ENCODE measurements at regions not wholly inside any gene's neighbourhood (a gene's known extent, or its start where the extent isn't known, plus 50 kb on each side); places are given as distances from the start of the nearest gene placed in this dataset.

- DNase-seq, result no peak
- Mint-ChIP-seq H3K9me3 (peaks cover 14% of the 10 kb centered on the region), H3K4me3 (no peak overlapping the region), H3K36me3 (ENCODE audit: low read depth) (no peaks in the 10 kb centered on the region), H3K27ac (no peak overlapping the region), H3K27me3 (ENCODE audit: low read depth, poor library complexity) (peaks cover 7% of the 10 kb centered on the region), H3K4me1 (no peaks in the 10 kb centered on the region)
- TF ChIP-seq CTCF (IDR thresholded peaks at IDR 0.05), result no peak
Observed at GRCh38 chr6:114558153-114558552, 215.3 kb upstream of the HS3ST5 start.

DNA sequence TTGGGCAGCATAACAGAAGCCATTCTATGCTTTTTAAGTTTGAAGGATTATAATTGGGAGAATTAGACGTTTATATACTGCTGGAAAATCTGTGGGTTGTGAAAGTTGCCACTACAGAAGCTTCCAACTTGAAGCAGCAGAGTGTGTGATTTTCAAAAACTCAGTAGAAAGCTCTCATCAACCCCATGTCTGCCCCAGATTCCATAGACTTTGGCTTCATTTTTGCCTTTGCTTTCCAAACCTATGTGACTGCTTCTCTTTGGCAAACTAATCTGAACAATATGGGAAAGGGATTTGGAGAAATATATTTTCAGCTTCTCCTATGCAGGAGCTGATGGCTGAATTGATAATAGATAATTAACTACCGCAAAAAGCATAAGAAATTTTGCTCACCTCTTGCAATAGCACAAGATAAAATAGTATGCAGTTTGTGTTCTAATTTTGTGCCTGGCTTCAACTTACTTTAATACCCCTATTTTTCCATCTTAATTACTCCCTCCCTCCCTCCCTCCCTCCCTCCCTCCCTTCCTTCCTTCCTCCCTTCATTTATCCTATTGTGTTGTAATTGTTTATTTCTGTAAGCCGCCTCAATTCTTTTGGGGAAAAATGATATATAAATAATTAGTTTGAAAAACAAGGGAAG, 214.1 kb upstream of the HS3ST5 start:
- no peak for DNase-seq
- no peak for TF ChIP-seq CTCF (IDR thresholded peaks at IDR 0.05)
- peaks cover 4% of the 10 kb centered on the region for H3K27me3 Mint-ChIP-seq (ENCODE audit: low read depth, poor library complexity)
- no peaks in the 10 kb centered on the region for H3K36me3 Mint-ChIP-seq (ENCODE audit: low read depth)
- H3K9me3 Mint-ChIP-seq, result peaks cover 14% of the 10 kb centered on the region
- no peak overlapping the region for H3K27ac Mint-ChIP-seq
- no peak overlapping the region for H3K4me3 Mint-ChIP-seq
- no peaks in the 10 kb centered on the region for H3K4me1 Mint-ChIP-seq

DNA sequence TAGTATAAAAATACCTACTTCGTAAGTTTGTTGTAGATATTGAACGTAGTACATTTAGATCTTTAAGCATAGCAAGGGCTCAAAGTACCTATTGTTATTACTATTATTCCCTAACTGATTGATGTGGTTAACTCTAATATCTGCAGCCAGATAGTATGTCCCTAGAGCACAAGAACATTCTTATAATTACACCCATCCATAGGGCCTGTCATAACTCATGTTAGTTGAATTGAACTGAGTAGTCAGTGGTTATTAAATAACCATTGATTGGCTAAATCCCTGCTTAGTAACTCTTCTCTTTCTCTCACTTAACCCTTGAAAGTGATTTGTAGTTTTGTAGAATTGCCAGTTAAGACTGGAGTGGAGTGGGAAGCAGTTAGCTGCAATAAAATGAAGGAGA, 207.5 kb upstream of the HS3ST5 start:
- Mint-ChIP-seq H3K4me3 (no peak overlapping the region), H3K27ac (no peak overlapping the region), H3K4me1 (no peaks in the 10 kb centered on the region), H3K36me3 (ENCODE audit: low read depth) (no peaks in the 10 kb centered on the region), H3K27me3 (ENCODE audit: low read depth, poor library complexity) (peaks cover 2% of the 10 kb centered on the region), H3K9me3 (peaks cover 11% of the 10 kb centered on the region)
- no peak for TF ChIP-seq CTCF (IDR thresholded peaks at IDR 0.05)
- DNase-seq, result no peak

GRCh38 chr6:114543696-114544095, 200.9 kb upstream of the HS3ST5 start:
- no peak for TF ChIP-seq CTCF (IDR thresholded peaks at IDR 0.05)
- Mint-ChIP-seq H3K9me3 (peaks cover 4% of the 10 kb centered on the region), H3K4me1 (no peaks in the 10 kb centered on the region), H3K36me3 (ENCODE audit: low read depth) (no peaks in the 10 kb centered on the region), H3K27me3 (ENCODE audit: low read depth, poor library complexity) (no peaks in the 10 kb centered on the region), H3K27ac (no peak overlapping the region), H3K4me3 (no peak overlapping the region)
- no peak for DNase-seq

DNA sequence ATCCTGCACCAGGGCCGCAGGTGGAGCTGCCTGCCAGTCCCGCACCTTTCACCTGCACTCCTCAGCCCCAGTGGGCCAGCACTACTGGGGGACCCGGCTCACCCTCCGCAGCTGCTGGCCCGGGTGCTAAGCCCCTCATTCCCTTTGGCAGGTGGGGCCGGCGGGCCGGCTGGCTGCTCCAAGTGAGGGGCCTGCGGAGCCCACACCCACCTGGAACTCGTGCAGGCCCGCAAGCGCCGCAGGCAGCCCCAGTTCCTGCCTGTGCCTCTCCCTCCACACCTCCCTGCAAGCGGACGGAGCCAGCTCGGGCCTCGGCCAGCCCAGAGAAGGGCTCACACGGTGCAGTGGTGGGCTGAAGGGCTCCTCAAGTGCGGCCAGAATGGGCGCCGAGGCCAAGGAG, 199.0 kb upstream of the HS3ST5 start:
- H3K27ac Mint-ChIP-seq, result no peak overlapping the region
- no peak for TF ChIP-seq CTCF (IDR thresholded peaks at IDR 0.05)
- peaks cover 4% of the 10 kb centered on the region for H3K9me3 Mint-ChIP-seq
- H3K27me3 Mint-ChIP-seq (ENCODE audit: low read depth, poor library complexity), result no peaks in the 10 kb centered on the region
- H3K36me3 Mint-ChIP-seq (ENCODE audit: low read depth), result no peaks in the 10 kb centered on the region
- H3K4me3 Mint-ChIP-seq, result no peak overlapping the region
- no peaks in the 10 kb centered on the region for H3K4me1 Mint-ChIP-seq
- DNase-seq, result no peak

GRCh38 chr6:114537977-114538376, 195.2 kb upstream of the HS3ST5 start:
- no peak for TF ChIP-seq CTCF (IDR thresholded peaks at IDR 0.05)
- peaks cover 2% of the 10 kb centered on the region for H3K27me3 Mint-ChIP-seq (ENCODE audit: low read depth, poor library complexity)

More at GRCh38 chr6:114537977-114538376, 195.2 kb upstream of the HS3ST5 start:
- Mint-ChIP-seq H3K4me1 (no peaks in the 10 kb centered on the region), H3K9me3 (peaks cover 4% of the 10 kb centered on the region), H3K27ac (no peak overlapping the region), H3K4me3 (no peak overlapping the region), H3K36me3 (ENCODE audit: low read depth) (no peaks in the 10 kb centered on the region)
- no peak for DNase-seq
